SK-N-SH (cell line): ENCODE measurements at regions not wholly inside any gene's neighbourhood (a gene's known extent, or its start where the extent isn't known, plus 50 kb on each side); places are given as distances from the start of the nearest gene placed in this dataset.

Experiments used
- CTCF ChIP-seq: fragments of 200-600 bp; sonication (generic); IDR thresholded peaks from 2 replicates; pipeline ENCODE4 v1.6.1; 2017; ENCODE audit warnings: antibody characterized with exemption, mild to moderate bottlenecking, moderate library complexity
- ELF1 ChIP-seq: IDR thresholded peaks from 2 replicates; pipeline ENCODE4 v1.4.0; 2012
- EZH2phosphoT487 ChIP-seq: fragments of 200-600 bp; sonication (generic); IDR thresholded peaks from 2 replicates; pipeline ENCODE4 v1.6.1; 2017; ENCODE audit warnings: low read depth, mixed run types, mild to moderate bottlenecking, antibody characterized with exemption, moderate library complexity, borderline replicate concordance
- FOXM1 ChIP-seq: IDR thresholded peaks from 2 replicates; pipeline ENCODE4 v1.4.0; 2012; ENCODE audit warnings: low read depth, mild to moderate bottlenecking
- MEF2A ChIP-seq: IDR thresholded peaks from 2 replicates; pipeline ENCODE4 v1.4.0; 2012; ENCODE audit warnings: low read depth, borderline replicate concordance
- POLR2AphosphoS5 ChIP-seq: IDR thresholded peaks from 2 replicates; pipeline ENCODE4 v1.6.1; 2012; ENCODE audit warnings: low read depth, low read length
- RCOR1 ChIP-seq: fragments of 150-350 bp; IDR thresholded peaks from 2 replicates; pipeline ENCODE4 v1.6.1; 2017; ENCODE audit warnings: antibody characterized with exemption, low read length
- REST ChIP-seq: IDR thresholded peaks from 2 replicates; pipeline ENCODE4 v1.6.1; 2012; ENCODE audit warnings: mild to moderate bottlenecking, low read depth, low read length, moderate library complexity
- RXRA ChIP-seq: IDR thresholded peaks from 2 replicates; pipeline ENCODE4 v1.4.0; 2012; ENCODE audit warnings: low read depth, mild to moderate bottlenecking, borderline replicate concordance
- SMC3 ChIP-seq: IDR thresholded peaks from 2 replicates; pipeline ENCODE4 v1.6.1; 2012; ENCODE audit warnings: low read depth, low read length, improper control_type of control experiment
- TAF1 ChIP-seq: IDR thresholded peaks from 2 replicates; pipeline ENCODE4 v1.6.1; 2012; ENCODE audit warnings: low read depth, mild to moderate bottlenecking, low read length, moderate library complexity, borderline replicate concordance
- TCF12 ChIP-seq: IDR thresholded peaks from 2 replicates; pipeline ENCODE4 v1.4.0; 2012
- TEAD4 ChIP-seq: IDR thresholded peaks from 2 replicates; pipeline ENCODE4 v1.4.0; 2012; ENCODE audit warnings: mild to moderate bottlenecking, borderline replicate concordance; ENCODE audit not compliant: insufficient read depth
- ZBTB33 ChIP-seq: IDR thresholded peaks from 2 replicates; pipeline ENCODE4 v1.4.0; 2012; ENCODE audit warnings: low read depth, borderline replicate concordance

- TF ChIP-seq RCOR1, result no peak
- no peak for TF ChIP-seq CTCF
- TF ChIP-seq REST, result no peak
- no peak for TF ChIP-seq EZH2phosphoT487
- no peak for TF ChIP-seq FOXM1
- TF ChIP-seq RXRA, result no peak
- TF ChIP-seq TCF12, result no peak
- TF ChIP-seq POLR2AphosphoS5, result no peak
- no peak for TF ChIP-seq TAF1
- no peak for TF ChIP-seq TEAD4
- no peak for TF ChIP-seq ELF1
- TF ChIP-seq SMC3, result no peak
- no peak for TF ChIP-seq MEF2A
- TF ChIP-seq ZBTB33, result no peak
Measured at GRCh38 chr10:123434435-123435039, 231.6 kb upstream of the GPR26 start.
